GM12891 (cell line): ENCODE measurements at regions not wholly inside any gene's neighbourhood (a gene's known extent, or its start where the extent isn't known, plus 50 kb on each side); places are given as distances from the start of the nearest gene placed in this dataset.

Experiments
- POLR2A ChIP-seq: IDR thresholded peaks from 2 replicates; pipeline ENCODE4 v1.6.1; 2011; ENCODE audit warnings: low read depth, low read length, control low read depth
- TAF1 ChIP-seq: IDR thresholded peaks from 2 replicates; pipeline ENCODE4 v1.6.1; 2011; ENCODE audit warnings: low read depth, low read length, control low read depth

DNA sequence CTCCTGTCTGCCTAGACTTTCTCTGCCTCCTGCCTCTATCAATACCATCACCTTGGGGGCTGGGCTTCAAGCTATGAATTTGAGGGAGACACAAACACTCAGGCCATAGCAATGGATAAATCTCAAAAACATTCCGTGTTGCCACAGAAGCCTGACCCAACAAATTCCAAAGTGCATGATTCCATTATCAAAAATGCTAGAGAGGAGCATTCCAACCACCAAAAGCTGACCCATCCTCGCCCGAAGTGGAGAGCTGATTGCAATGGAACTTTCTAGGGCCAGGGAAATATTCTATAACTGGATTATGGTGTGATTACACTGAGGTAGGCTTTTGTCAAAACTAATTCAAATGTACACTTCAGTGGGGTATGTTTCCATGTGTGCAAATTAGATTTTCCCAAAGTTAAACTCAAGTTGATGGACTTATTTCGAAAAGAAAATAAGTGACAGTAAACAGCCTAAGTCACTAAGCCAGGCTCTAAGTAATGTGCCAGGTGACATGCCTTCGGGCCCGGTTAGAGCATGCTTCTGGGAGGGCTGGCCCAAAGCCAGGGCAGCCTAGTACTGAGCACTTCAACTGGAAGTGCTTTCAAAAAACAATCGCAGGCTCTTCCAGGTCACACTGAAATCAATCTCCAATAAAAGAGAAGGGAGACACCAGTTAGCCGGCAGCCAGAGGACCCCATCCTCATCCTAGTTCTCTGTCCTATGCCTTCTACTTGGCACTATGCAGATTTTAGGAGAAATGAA is 142.3 kb downstream of the TBXT start:
- TF ChIP-seq POLR2A (no peak), TAF1 (no peak)
